K562 (cell line): ENCODE measurements at regions not wholly inside any gene's neighbourhood (a gene's known extent, or its start where the extent isn't known, plus 50 kb on each side); places are given as distances from the start of the nearest gene placed in this dataset.

Source experiments
- ATAC-seq: fragments of 200-7000 bp; cut with Tn5 transposase; 3 replicates; pipeline ENCODE4 v1.9.1; 2020; ENCODE audit warnings: moderate library complexity
- BruUV-seq: library from RNA; stranded (reverse); fragments of 400-500 nt; replicated peaks from 2 replicates; lab custom pipeline; 2021; lab: Mats Ljungman, UMichigan
- CTCF ChIA-PET: fragments of 300-600 bp; formaldehyde crosslinking; extraction: SDS; loops from one replicate; lab custom pipeline; 2021; ENCODE audit warnings: low intra/inter-chr PET ratio; lab: Yijun Ruan, JAX
- POLR2A ChIA-PET: fragments of 300-600, 350-650 bp; sonication (Branson Sonifier 250); formaldehyde crosslinking; extraction: SDS; loops from one replicate; lab custom pipeline; 2021; ENCODE audit warnings: antibody characterized with exemption, inconsistent platforms; lab: Yijun Ruan, JAX
- DNase-seq, 4 experiments: peaks; one replicate each; pipeline versions ENCODE4 v3.0.0 to v3.0.0-alpha.2; 2011 to 2018; ENCODE audit warnings: low spot score in 3 of 4, mixed read lengths in 3 of 4; ENCODE audit errors: extremely low read depth in 1 of 4
- FAIRE-seq: peaks from 2 replicates; lab custom pipeline; 2011; peaks lifted over from hg19 to GRCh38; lab: Jason Lieb, UNC
- H2AFZ ChIP-seq: 2 replicates; pipeline ENCODE4 v1.6.0; 2011; ENCODE audit warnings: low read depth, low read length, control low read depth, inconsistent platforms
- H3K27ac ChIP-seq: fragments of 200-600 bp; 3 replicates; pipeline ENCODE4 v1.8.0; 2011; ENCODE audit warnings: low read depth, mild to moderate bottlenecking, control low read depth, inconsistent platforms, low read length, moderate library complexity, mixed read lengths; ENCODE audit errors: extremely low read depth
- H3K27me3 ChIP-seq, 2 experiments: fragments of 300-600 bp in 1 of 2; 2 replicates in 1 of 2; 3 replicates in 1 of 2; pipeline versions ENCODE4 v1.6.0 to v1.8.0; 2011; ENCODE audit warnings: inconsistent platforms in 2 of 2, low read length in 2 of 2, mild to moderate bottlenecking in 1 of 2, mixed read lengths in 1 of 2, moderate library complexity in 1 of 2; ENCODE audit not compliant: control insufficient read depth in 2 of 2, insufficient read depth in 2 of 2
- H3K36me3 ChIP-seq: fragments of 300-600 bp; 3 replicates; pipeline ENCODE4 v1.8.0; 2011; ENCODE audit warnings: mild to moderate bottlenecking, low read length, inconsistent platforms; ENCODE audit not compliant: control insufficient read depth, insufficient read depth
- H3K4me1 ChIP-seq, 2 experiments: fragments of 200-600 bp in 1 of 2; replicated peaks in 1 of 2; 2 replicates in 1 of 2; 3 replicates in 1 of 2; pipeline versions ENCODE4 v1.5.1 to v1.8.0; 2011; ENCODE audit warnings: inconsistent platforms in 2 of 2, low read length in 2 of 2, mild to moderate bottlenecking in 1 of 2, mixed read lengths in 1 of 2, moderate library complexity in 1 of 2; ENCODE audit not compliant: control insufficient read depth in 2 of 2, insufficient read depth in 2 of 2
- H3K4me2 ChIP-seq: 2 replicates; pipeline ENCODE4 v1.6.1; 2011; ENCODE audit warnings: low read length, control low read depth, inconsistent platforms, mixed read lengths; ENCODE audit not compliant: insufficient read depth
- H3K4me3 ChIP-seq: fragments of 200-600 bp; sonication (generic), shearing (Covaris generic); 2 replicates; pipeline ENCODE4 v1.5.1; 2016; ENCODE audit warnings: control low read depth, inconsistent platforms
- H3K79me2 ChIP-seq: fragments of 200-600 bp; 3 replicates; pipeline ENCODE4 v1.8.0; 2011; ENCODE audit warnings: low read length, inconsistent platforms; ENCODE audit not compliant: control insufficient read depth, insufficient read depth
- H3K9ac ChIP-seq, 2 experiments: 2 replicates each; pipeline versions ENCODE4 v1.6.0 to v1.6.1; 2011; ENCODE audit warnings: low read depth in 2 of 2, low read length in 2 of 2, control low read depth in 1 of 2, inconsistent platforms in 1 of 2, mild to moderate bottlenecking in 1 of 2, mixed read lengths in 1 of 2; ENCODE audit not compliant: insufficient read depth in 1 of 2
- H3K9me1 ChIP-seq: one replicate; pipeline ENCODE4 v1.6.0; 2011; ENCODE audit warnings: inconsistent platforms, mild to moderate bottlenecking, low read length, moderate library complexity; ENCODE audit not compliant: control insufficient read depth, insufficient read depth
- H3K9me3 ChIP-seq: replicated peaks from 2 replicates; pipeline ENCODE4 v1.5.1; 2011; ENCODE audit warnings: low read depth, low read length, inconsistent platforms; ENCODE audit not compliant: control insufficient read depth, insufficient read depth
- H4K20me1 ChIP-seq: replicated peaks from 2 replicates; pipeline ENCODE4 v1.6.1; 2011; ENCODE audit warnings: low read length, inconsistent platforms, mixed read lengths; ENCODE audit not compliant: control insufficient read depth, insufficient read depth
- ASH1L ChIP-seq: fragments of 450-650 bp; IDR thresholded peaks from 2 replicates; pipeline ENCODE4 v1.6.1; 2018; ENCODE audit warnings: borderline replicate concordance, mild to moderate bottlenecking, low read depth; ENCODE audit not compliant: partially characterized antibody
- FOXM1 ChIP-seq, 2 experiments: fragments of 450-650 bp in 1 of 2; sonication (generic) in 1 of 2; formaldehyde crosslinking in 1 of 2; IDR thresholded peaks; 2 replicates each; pipeline versions ENCODE4 v1.6.1 to v1.9.0; 2017 to 2022; ENCODE audit warnings: low read depth in 2 of 2, mild to moderate bottlenecking in 2 of 2, missing genetic modification reagents in 1 of 2, moderate library complexity in 1 of 2
- WGBS: fragments of 100-300 bp; shearing (Covaris generic); methylation state at CpG from one replicate; pipeline ENCODE4 v1.1.6; 2016; ENCODE audit warnings: low coverage, mixed read lengths; ENCODE audit not compliant: insufficient coverage; ENCODE audit errors: missing lambda C conversion rate; 5-methylcytosine and 5-hydroxymethylcytosine counted together
- in situ Hi-C: fragments of 300-500 bp; cut with MboI; formaldehyde crosslinking; loops from 4 replicates; pipeline ENCODE4 v1.15.0; 2018; ENCODE audit warnings: inconsistent platforms, mixed read lengths
- intact Hi-C: fragments of 100-400 bp; cut with micrococcal nuclease; formaldehyde crosslinking; loops from 2 replicates; pipeline ENCODE4 v1.14.2; 2022
- TF ChIP-seq, protein P1 (sequence below): sonication (generic); formaldehyde crosslinking; IDR thresholded peaks from 2 replicates; pipeline ENCODE4 v1.9.0; 2022; ENCODE audit warnings: mild to moderate bottlenecking, missing genetic modification reagents
- TF ChIP-seq, protein P2 (sequence below): fragments of 450-650 bp; IDR thresholded peaks from 2 replicates; pipeline ENCODE4 v1.6.1; 2016; ENCODE audit warnings: antibody characterized with exemption
- TF ChIP-seq, protein P3 (sequence below): fragments of 250-450 bp; sonication (Bioruptor Pico); IDR thresholded peaks from 2 replicates; pipeline ENCODE4 v1.4.0; 2020; ENCODE audit warnings: borderline replicate concordance

DNA sequence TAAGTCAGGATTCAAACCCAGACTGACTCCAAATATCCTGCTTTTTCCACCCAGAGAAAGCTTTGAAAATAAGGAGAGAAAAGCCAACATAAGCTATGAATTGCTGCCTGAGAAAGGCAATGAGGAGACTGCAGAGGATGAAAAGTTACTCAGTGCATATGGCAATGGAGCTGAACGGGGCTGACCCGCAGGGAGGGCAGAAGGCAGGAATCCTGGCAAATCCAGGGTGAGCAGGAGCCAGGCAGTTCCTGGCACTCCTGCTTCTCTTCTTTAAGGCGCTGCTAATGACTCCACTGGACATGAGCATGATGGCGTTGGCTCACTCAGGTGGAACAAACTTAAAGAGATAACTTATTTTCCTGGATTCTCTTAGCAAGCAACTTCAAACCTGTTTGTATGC, 95.2 kb upstream of the TMCC3 start:
- BruUV-seq: no TSS peak
- no peak for TF ChIP-seq ASH1L
- TF ChIP-seq, protein P1, sequence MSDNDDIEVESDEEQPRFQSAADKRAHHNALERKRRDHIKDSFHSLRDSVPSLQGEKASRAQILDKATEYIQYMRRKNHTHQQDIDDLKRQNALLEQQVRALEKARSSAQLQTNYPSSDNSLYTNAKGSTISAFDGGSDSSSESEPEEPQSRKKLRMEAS (CRISPR knock-in tag): no peak
- no peak for TF ChIP-seq FOXM1 (IDR thresholded peaks at IDR 0.05; ENCODE audit: low read depth)
- no peak for TF ChIP-seq FOXM1 (CRISPR knock-in tag; IDR thresholded peaks at IDR 0.05; ENCODE audit: low read depth)
- TF ChIP-seq, protein P2, sequence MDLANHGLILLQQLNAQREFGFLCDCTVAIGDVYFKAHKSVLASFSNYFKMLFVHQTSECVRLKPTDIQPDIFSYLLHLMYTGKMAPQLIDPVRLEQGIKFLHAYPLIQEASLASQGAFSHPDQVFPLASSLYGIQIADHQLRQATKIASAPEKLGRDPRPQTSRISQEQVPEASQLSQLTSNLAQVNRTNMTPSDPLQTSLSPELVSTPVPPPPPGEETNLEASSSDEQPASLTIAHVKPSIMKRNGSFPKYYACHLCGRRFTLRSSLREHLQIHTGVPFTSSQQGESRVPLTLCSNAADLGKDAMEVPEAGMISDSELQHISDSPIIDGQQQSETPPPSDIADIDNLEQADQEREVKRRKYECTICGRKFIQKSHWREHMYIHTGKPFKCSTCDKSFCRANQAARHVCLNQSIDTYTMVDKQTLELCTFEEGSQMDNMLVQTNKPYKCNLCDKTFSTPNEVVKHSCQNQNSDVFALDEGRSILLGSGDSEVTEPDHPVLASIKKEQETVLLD: no peak
- TF ChIP-seq, protein P3, sequence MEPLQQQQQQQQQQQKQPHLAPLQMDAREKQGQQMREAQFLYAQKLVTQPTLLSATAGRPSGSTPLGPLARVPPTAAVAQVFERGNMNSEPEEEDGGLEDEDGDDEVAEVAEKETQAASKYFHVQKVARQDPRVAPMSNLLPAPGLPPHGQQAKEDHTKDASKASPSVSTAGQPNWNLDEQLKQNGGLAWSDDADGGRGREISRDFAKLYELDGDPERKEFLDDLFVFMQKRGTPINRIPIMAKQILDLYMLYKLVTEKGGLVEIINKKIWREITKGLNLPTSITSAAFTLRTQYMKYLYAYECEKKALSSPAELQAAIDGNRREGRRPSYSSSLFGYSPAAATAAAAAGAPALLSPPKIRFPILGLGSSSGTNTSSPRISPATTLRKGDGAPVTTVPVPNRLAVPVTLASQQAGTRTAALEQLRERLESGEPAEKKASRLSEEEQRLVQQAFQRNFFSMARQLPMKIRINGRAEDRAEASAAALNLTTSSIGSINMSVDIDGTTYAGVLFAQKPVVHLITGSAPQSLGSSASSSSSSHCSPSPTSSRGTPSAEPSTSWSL (CRISPR knock-in tag): no peak
- DNase-seq: no peak
- H3K9me3 ChIP-seq: no peaks in the 10 kb centered on the region
- no peak overlapping the region for H3K4me2 ChIP-seq
- no peak overlapping the region for H2AFZ ChIP-seq
- ATAC-seq: no peak
- H3K9ac ChIP-seq: no peak overlapping the region
- H3K36me3 ChIP-seq: no peaks in the 10 kb centered on the region
- no peaks in the 10 kb centered on the region for H3K79me2 ChIP-seq
- in situ Hi-C loops (no loop called here), intact Hi-C loops (no loop called here)
- ChIA-PET CTCF (no interaction called here), POLR2A (interaction anchor here (1.0 kb wide), 1 partner anchor 16 kb away, joined by 3 read pairs; no protein-coding TSS in a partner anchor)
- peaks cover 4 to 16% of the 10 kb centered on the region in 2 experiments for H3K27me3 ChIP-seq
- no peak overlapping the region for H3K27ac ChIP-seq
- 0% methylated on average over 4 of the region's 4 CpGs for WGBS
- no peak for FAIRE-seq
- no peaks in the 10 kb centered on the region for H3K4me1 ChIP-seq
- H3K9me1 ChIP-seq: no peaks in the 10 kb centered on the region
- H4K20me1 ChIP-seq: no peaks in the 10 kb centered on the region
- no peak overlapping the region for H3K4me3 ChIP-seq
